Skeletal muscle tissue (tissue), 3 donors: ENCODE measurements at regions not wholly inside any gene's neighbourhood (a gene's known extent, or its start where the extent isn't known, plus 50 kb on each side); places are given as distances from the start of the nearest gene placed in this dataset.

Source experiments
- H3K27ac ChIP-seq: one replicate; pipeline ENCODE4 v1.7.0; 2013; ENCODE audit warnings: mild to moderate bottlenecking, low read depth, low read length, inconsistent platforms
- H3K27me3 ChIP-seq, 3 donors: one replicate each; pipeline ENCODE4 v1.7.0; 2013; ENCODE audit warnings: low read length in 3 of 3; ENCODE audit not compliant: control insufficient read depth in 3 of 3, insufficient read depth in 3 of 3
- H3K36me3 ChIP-seq, 3 donors: one replicate each; pipeline ENCODE4 v1.7.0; 2013; ENCODE audit warnings: low read length in 3 of 3; ENCODE audit not compliant: control insufficient read depth in 3 of 3, insufficient read depth in 3 of 3
- H3K4me1 ChIP-seq, 3 donors: one replicate each; pipeline ENCODE4 v1.7.0; 2013; ENCODE audit warnings: low read length in 3 of 3, mild to moderate bottlenecking in 3 of 3; ENCODE audit not compliant: control insufficient read depth in 3 of 3, insufficient read depth in 3 of 3
- H3K4me3 ChIP-seq, 3 donors: one replicate each; pipeline ENCODE4 v1.7.0; 2013; ENCODE audit warnings: low read length in 3 of 3
- H3K9ac ChIP-seq, 3 donors: one replicate each; pipeline ENCODE4 v1.7.0; 2013; ENCODE audit warnings: low read length in 3 of 3, mild to moderate bottlenecking in 3 of 3, moderate library complexity in 2 of 3, low read depth in 1 of 3
- H3K9me3 ChIP-seq, 3 donors: one replicate each; pipeline ENCODE4 v1.7.0; 2013; ENCODE audit warnings: low read length in 3 of 3; ENCODE audit not compliant: control insufficient read depth in 3 of 3
- donor health status: Osteomylitis.

- peaks cover 53 to 63% (median 57%) of the 10 kb centered on the region in 3 donors for H3K4me1 ChIP-seq
- peak overlapping the region; percentile 89 for H3K27ac ChIP-seq
- peak overlapping the region; percentile 12 to 49 (median 41) for H3K4me3 ChIP-seq
- no peaks in the 10 kb centered on the region for H3K27me3 ChIP-seq
- no peaks in the 10 kb centered on the region for H3K9me3 ChIP-seq
- no peaks in the 10 kb centered on the region for H3K36me3 ChIP-seq
- H3K9ac ChIP-seq: peak overlapping the region; percentile 57 to 80 (median 68)
Observed at GRCh38 chr3:42025370-42026138, 63.7 kb upstream of the ULK4 start.

DNA sequence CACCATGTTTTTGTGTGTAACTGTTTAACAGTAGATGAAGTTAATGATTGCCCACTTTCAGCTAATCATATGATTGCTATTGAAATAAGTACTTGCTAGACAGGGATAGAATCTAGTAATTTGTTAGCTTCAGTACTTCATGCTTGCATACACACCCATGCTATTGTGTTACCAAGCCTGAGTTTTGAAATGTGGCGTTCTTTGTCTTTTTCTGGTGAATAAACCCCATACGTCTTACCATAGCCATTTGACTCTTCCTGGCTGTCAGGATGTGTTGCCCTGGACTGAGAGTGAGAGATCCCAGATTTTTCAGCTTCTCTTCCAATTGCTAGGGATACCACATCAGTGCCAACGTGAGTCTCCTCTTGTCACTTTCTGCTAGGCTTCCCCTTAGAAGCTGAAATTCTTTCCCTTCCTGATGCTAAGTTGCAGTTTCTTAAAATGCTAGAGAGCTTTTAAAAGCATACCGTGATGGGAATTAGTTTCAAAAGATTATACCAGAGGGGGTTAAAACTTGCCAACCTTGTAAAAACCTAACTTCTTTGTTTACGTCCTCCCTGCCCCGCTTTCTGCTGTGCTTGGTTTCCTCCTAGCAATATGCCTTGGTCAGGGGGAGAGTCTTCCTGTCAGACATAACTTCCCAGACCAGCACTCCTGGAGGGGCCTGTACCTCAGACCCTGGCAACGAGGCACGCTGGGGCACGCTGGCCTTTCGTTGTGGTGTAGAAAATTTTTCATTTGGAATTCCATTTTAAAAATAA is 62.9 kb upstream of the ULK4 start:
- H3K36me3 ChIP-seq: no peaks in the 10 kb centered on the region
- peaks cover 61 to 69% (median 64%) of the 10 kb centered on the region in 3 donors for H3K4me1 ChIP-seq
- peak overlapping the region; percentile 89 for H3K27ac ChIP-seq
- peak overlapping the region; percentile 13 to 80 (median 65) for H3K9ac ChIP-seq
- peak overlapping the region in 2 of 3 donors; percentile 12 to 44 for H3K4me3 ChIP-seq
- no peaks in the 10 kb centered on the region for H3K9me3 ChIP-seq
- H3K27me3 ChIP-seq: no peaks in the 10 kb centered on the region

DNA sequence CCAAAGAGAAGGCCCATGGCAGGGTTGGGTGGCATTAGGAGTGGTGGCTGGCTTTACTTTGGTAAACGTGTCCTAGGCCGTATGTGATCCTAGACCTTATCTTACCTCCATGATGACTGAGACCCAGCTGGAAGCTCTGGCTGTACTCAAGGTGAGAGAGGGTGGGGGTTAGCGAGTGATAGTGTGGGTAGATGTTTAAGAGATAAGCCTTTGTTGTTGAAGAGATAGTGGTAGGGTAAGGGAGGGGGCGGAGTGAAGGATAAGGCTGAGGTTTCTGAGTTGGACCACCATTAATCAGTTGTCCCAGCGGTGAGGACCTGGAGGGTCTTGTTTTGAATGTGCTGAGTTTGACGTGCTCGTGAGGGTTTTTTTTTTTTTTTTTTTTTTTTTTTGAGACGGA is 61.5 kb upstream of the ULK4 start:
- Histone ChIP-seq H3K4me3 (no peak overlapping the region), H3K9me3 (no peaks in the 10 kb centered on the region), H3K36me3 (no peaks in the 10 kb centered on the region), H3K4me1 (peaks cover 60 to 74% (median 70%) of the 10 kb centered on the region in 3 donors), H3K27me3 (no peaks in the 10 kb centered on the region), H3K27ac (peak overlapping the region; percentile 89), H3K9ac (no peak overlapping the region)

- no peaks in the 10 kb centered on the region for H3K9me3 ChIP-seq
- H3K4me3 ChIP-seq: no peak overlapping the region
- H3K27ac ChIP-seq: peak overlapping the region; percentile 36
- no peak overlapping the region for H3K9ac ChIP-seq
- peaks cover 54 to 73% (median 69%) of the 10 kb centered on the region in 3 donors for H3K4me1 ChIP-seq
- H3K36me3 ChIP-seq: no peaks in the 10 kb centered on the region
- H3K27me3 ChIP-seq: no peaks in the 10 kb centered on the region
Observed at GRCh38 chr3:42022355-42022754, 60.5 kb upstream of the ULK4 start.

DNA sequence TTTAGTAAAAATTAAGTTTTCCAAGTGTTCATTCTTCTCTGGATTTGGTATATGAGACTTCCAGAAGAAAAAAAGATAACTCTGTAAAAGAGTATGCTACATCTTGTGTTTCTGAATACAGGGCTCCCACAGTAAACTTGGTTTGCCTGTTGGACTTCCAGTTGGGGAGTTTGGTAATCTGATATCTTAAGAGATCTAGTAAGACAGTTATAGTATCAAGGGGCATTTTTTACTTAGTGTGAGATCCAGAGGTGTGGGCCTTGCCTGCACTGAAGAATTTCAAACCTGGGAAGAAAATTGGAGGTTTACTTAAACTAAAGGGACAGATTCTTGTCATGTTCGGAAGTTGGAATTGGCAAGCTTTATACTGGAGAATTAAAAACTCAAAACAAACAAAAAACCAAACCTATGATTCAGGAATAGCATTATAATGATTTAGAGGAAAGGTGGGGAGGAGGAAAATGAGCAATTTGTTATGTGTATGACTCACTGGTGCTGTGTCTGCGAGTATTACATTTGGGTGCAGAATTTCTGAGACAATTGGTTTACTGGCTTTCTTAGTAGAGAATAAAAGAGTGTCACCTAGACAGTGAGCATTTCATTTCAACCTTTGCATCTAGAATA is 58.9 kb upstream of the ULK4 start:
- Histone ChIP-seq H3K4me1 (peaks cover 58 to 80% (median 70%) of the 10 kb centered on the region in 3 donors), H3K9ac (no peak overlapping the region)

GRCh38 chr3:42019953-42020260 is 58.0 kb upstream of the ULK4 start:
- Histone ChIP-seq H3K4me3 (no peak overlapping the region), H3K9ac (no peak overlapping the region), H3K36me3 (no peaks in the 10 kb centered on the region), H3K27me3 (no peaks in the 10 kb centered on the region), H3K27ac (peak overlapping the region; percentile 22), H3K9me3 (no peaks in the 10 kb centered on the region), H3K4me1 (peaks cover 59 to 83% (median 71%) of the 10 kb centered on the region in 3 donors)

More for the DNA sequence above, 58.9 kb upstream of the ULK4 start:
- Histone ChIP-seq H3K9me3 (no peaks in the 10 kb centered on the region), H3K36me3 (no peaks in the 10 kb centered on the region), H3K4me3 (peak overlapping the region in 1 of 3 donors; percentile 32), H3K27ac (peak overlapping the region; percentile 34), H3K27me3 (no peaks in the 10 kb centered on the region)

- H3K27ac ChIP-seq: peak overlapping the region; percentile 22
- H3K27me3 ChIP-seq: no peaks in the 10 kb centered on the region
- no peaks in the 10 kb centered on the region for H3K9me3 ChIP-seq
- H3K4me3 ChIP-seq: peak overlapping the region in 1 of 3 donors; percentile 4
- H3K4me1 ChIP-seq: peaks cover 59 to 83% (median 66%) of the 10 kb centered on the region in 3 donors
- no peaks in the 10 kb centered on the region for H3K36me3 ChIP-seq
- no peak overlapping the region for H3K9ac ChIP-seq
Observed at GRCh38 chr3:42019144-42019952, 57.4 kb upstream of the ULK4 start.

DNA sequence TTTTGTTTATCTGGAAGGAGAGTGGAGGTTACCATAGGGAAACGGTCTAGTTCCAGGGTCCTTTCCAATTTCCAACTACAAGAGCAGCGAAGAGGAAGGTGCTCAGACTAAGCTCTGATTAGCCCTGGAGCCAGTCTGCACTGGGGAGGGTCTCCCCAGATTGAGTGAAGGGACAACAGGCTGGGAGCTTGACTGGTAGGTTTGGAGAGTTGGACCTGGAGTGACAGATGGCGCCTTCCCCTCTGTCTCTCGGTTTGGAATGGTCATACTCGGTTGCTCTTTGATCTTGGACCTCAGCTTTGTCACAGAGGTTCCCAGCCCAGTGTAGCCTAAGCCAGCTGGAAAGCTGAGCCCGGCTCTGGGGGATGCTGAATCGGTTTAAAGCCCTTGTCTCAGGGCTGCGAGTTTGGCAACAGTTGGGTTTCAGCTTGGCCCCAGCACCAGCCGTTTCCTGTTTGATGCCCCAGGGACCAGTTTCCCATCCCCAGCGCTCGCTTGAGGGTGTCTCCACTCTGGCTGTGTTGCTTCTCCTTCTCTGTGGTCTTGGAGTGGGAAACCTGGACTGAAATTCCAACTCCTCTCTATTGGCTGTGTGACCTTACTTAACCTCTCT is 53.1 kb upstream of the ULK4 start:
- Histone ChIP-seq H3K9ac (peak overlapping the region; percentile 87 to 94 (median 94)), H3K4me1 (peaks cover 28 to 48% (median 40%) of the 10 kb centered on the region in 3 donors)

GRCh38 chr3:42014458-42014920 is 52.6 kb upstream of the ULK4 start:
- Histone ChIP-seq H3K9me3 (no peaks in the 10 kb centered on the region), H3K27me3 (no peaks in the 10 kb centered on the region), H3K4me1 (peaks cover 24 to 43% (median 36%) of the 10 kb centered on the region in 3 donors), H3K36me3 (no peaks in the 10 kb centered on the region), H3K4me3 (peak overlapping the region; percentile 79 to 92 (median 87)), H3K27ac (peak overlapping the region; percentile 88), H3K9ac (peak overlapping the region; percentile 87 to 94 (median 94))

More for the DNA sequence above, 53.1 kb upstream of the ULK4 start:
- Histone ChIP-seq H3K36me3 (no peaks in the 10 kb centered on the region), H3K27ac (peak overlapping the region; percentile 88), H3K4me3 (peak overlapping the region; percentile 79 to 92 (median 87)), H3K27me3 (no peaks in the 10 kb centered on the region), H3K9me3 (no peaks in the 10 kb centered on the region)
